ENCODE measurements at regions not wholly inside any gene's neighbourhood (a gene's known extent, or its start where the extent isn't known, plus 50 kb on each side); places are given as distances from the start of the nearest gene placed in this dataset.
"Not testable (repeated sequence)": the region's sequence is repeated elsewhere in the genome, so short reads cannot be mapped to it uniquely, and the experiment has no call there.

DNA sequence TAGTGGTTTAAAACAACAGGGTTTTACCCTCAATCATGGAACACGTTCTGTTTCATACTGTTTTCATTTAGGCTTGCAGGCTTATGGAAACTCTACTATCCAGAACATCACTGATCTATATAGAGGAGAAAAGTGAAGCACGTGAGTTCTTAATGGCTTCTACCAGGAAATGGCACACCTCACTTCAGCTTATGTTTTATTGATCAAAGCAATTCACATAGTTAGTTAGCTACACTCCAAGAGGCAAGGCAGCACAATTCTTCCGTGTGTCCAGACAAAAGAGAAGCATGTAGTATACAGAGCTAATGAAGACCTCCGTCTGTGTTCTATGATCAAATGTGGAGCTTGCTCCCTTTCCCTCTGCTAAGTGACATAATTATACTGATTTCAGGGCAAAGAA is 353.3 kb upstream of the CD180 start:
- H3K4me1 Mint-ChIP-seq (ENCODE audit: low read depth), result no peaks in the 10 kb centered on the region
- TF ChIP-seq, protein P1, sequence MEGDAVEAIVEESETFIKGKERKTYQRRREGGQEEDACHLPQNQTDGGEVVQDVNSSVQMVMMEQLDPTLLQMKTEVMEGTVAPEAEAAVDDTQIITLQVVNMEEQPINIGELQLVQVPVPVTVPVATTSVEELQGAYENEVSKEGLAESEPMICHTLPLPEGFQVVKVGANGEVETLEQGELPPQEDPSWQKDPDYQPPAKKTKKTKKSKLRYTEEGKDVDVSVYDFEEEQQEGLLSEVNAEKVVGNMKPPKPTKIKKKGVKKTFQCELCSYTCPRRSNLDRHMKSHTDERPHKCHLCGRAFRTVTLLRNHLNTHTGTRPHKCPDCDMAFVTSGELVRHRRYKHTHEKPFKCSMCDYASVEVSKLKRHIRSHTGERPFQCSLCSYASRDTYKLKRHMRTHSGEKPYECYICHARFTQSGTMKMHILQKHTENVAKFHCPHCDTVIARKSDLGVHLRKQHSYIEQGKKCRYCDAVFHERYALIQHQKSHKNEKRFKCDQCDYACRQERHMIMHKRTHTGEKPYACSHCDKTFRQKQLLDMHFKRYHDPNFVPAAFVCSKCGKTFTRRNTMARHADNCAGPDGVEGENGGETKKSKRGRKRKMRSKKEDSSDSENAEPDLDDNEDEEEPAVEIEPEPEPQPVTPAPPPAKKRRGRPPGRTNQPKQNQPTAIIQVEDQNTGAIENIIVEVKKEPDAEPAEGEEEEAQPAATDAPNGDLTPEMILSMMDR (IDR thresholded peaks at IDR 0.05), result no peak
- H3K36me3 Mint-ChIP-seq (ENCODE audit: low read depth), result no peaks in the 10 kb centered on the region
- no peak for DNase-seq
- no peak overlapping the region for H3K27ac Mint-ChIP-seq
- H3K9me3 Mint-ChIP-seq, result peaks cover 8% of the 10 kb centered on the region; the same call in 1 of the 2 replicates
- H3K27me3 Mint-ChIP-seq (ENCODE audit: insufficient read depth), result peaks cover under 1% of the 10 kb centered on the region; the same call in 1 of the 2 replicates
- no peak overlapping the region for H3K4me3 Mint-ChIP-seq

- Mint-ChIP-seq H3K27me3 (ENCODE audit: insufficient read depth) (peaks cover 2% of the 10 kb centered on the region; the same call in 1 of the 2 replicates), H3K4me3 (no peak overlapping the region), H3K4me1 (ENCODE audit: low read depth) (no peaks in the 10 kb centered on the region), H3K9me3 (peaks cover under 1% of the 10 kb centered on the region; the same call in 1 of the 2 replicates), H3K27ac (no peak overlapping the region), H3K36me3 (ENCODE audit: low read depth) (no peaks in the 10 kb centered on the region)
- TF ChIP-seq, protein P1 (IDR thresholded peaks at IDR 0.05), result no peak
- DNase-seq, result no peak
These were observed 352.7 kb upstream of the CD180 start for GRCh38 chr5:67549296-67549618.

GRCh38 chr5:67548520-67549295 is 352.1 kb upstream of the CD180 start:
- TF ChIP-seq, protein P1 (IDR thresholded peaks at IDR 0.05), result no peak
- H3K36me3 Mint-ChIP-seq (ENCODE audit: low read depth), result no peaks in the 10 kb centered on the region
- no peak overlapping the region for H3K4me3 Mint-ChIP-seq
- no peak for DNase-seq
- H3K9me3 Mint-ChIP-seq, result no peaks in the 10 kb centered on the region; the same call in 1 of the 2 replicates
- no peak overlapping the region for H3K27ac Mint-ChIP-seq
- no peaks in the 10 kb centered on the region for H3K4me1 Mint-ChIP-seq (ENCODE audit: low read depth)
- peaks cover 2% of the 10 kb centered on the region; the same call in 1 of the 2 replicates for H3K27me3 Mint-ChIP-seq (ENCODE audit: insufficient read depth)

DNA sequence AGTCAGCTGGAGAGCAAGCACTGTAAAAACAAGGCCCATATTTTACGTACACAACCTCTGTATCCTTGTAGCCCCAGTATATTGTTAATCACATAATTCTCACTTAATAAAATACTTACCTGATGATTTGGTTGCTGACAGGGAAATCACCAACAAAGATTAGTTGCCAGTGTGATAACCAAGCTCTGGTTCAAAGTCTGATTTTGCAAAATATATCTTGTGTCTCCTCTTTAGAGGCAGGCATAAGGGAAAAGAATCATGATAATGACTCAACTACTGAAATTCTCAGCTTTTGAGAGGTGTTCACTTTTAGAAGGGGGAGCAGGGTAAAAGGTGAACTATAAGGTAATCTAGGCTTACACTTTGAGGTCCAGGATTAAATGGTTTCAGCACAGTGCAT is 351.1 kb upstream of the CD180 start:
- no peaks in the 10 kb centered on the region for H3K4me1 Mint-ChIP-seq (ENCODE audit: low read depth)
- TF ChIP-seq, protein P1 (IDR thresholded peaks at IDR 0.05), result no peak

GRCh38 chr5:67544942-67545341 is 348.3 kb upstream of the CD180 start:
- not testable (repeated sequence) for H3K4me1 Mint-ChIP-seq (ENCODE audit: low read depth); H3K36me3 Mint-ChIP-seq (ENCODE audit: low read depth); H3K27me3 Mint-ChIP-seq (ENCODE audit: insufficient read depth); H3K9me3 Mint-ChIP-seq; H3K27ac Mint-ChIP-seq; DNase-seq; H3K4me3 Mint-ChIP-seq

More for the DNA sequence above, 351.1 kb upstream of the CD180 start:
- Mint-ChIP-seq H3K36me3 (ENCODE audit: low read depth) (no peaks in the 10 kb centered on the region), H3K27ac (no peak overlapping the region), H3K4me3 (no peak overlapping the region), H3K27me3 (ENCODE audit: insufficient read depth) (peaks cover 2% of the 10 kb centered on the region; the same call in 1 of the 2 replicates), H3K9me3 (no peaks in the 10 kb centered on the region; the same call in 1 of the 2 replicates)
- no peak for DNase-seq

GRCh38 chr5:67543720-67544270 is 347.2 kb upstream of the CD180 start:
- H3K27me3 Mint-ChIP-seq (ENCODE audit: insufficient read depth), result peaks cover 2% of the 10 kb centered on the region
- no peaks in the 10 kb centered on the region; the same call in 1 of the 2 replicates for H3K9me3 Mint-ChIP-seq
- TF ChIP-seq, protein P1 (IDR thresholded peaks at IDR 0.05), result no peak
- H3K4me3 Mint-ChIP-seq, result no peak overlapping the region
- no peak for DNase-seq
- H3K4me1 Mint-ChIP-seq (ENCODE audit: low read depth), result no peaks in the 10 kb centered on the region
- H3K36me3 Mint-ChIP-seq (ENCODE audit: low read depth), result no peaks in the 10 kb centered on the region
- H3K27ac Mint-ChIP-seq, result no peak overlapping the region

All from HFFc6 (cell line).